ENCODE measurements at regions not wholly inside any gene's neighbourhood (a gene's known extent, or its start where the extent isn't known, plus 50 kb on each side); places are given as distances from the start of the nearest gene placed in this dataset.

GRCh38 chr5:89279391-89280036 lies 396.5 kb upstream of the MEF2C start:
- DNase-seq (ENCODE audit: low spot score) = no peak

GRCh38 chr5:89277816-89278215 lies 394.8 kb upstream of the MEF2C start:
- DNase-seq (ENCODE audit: low spot score) = no peak

GRCh38 chr5:89276566-89277305 lies 393.8 kb upstream of the MEF2C start:
- DNase-seq (ENCODE audit: low spot score) = no peak

DNA sequence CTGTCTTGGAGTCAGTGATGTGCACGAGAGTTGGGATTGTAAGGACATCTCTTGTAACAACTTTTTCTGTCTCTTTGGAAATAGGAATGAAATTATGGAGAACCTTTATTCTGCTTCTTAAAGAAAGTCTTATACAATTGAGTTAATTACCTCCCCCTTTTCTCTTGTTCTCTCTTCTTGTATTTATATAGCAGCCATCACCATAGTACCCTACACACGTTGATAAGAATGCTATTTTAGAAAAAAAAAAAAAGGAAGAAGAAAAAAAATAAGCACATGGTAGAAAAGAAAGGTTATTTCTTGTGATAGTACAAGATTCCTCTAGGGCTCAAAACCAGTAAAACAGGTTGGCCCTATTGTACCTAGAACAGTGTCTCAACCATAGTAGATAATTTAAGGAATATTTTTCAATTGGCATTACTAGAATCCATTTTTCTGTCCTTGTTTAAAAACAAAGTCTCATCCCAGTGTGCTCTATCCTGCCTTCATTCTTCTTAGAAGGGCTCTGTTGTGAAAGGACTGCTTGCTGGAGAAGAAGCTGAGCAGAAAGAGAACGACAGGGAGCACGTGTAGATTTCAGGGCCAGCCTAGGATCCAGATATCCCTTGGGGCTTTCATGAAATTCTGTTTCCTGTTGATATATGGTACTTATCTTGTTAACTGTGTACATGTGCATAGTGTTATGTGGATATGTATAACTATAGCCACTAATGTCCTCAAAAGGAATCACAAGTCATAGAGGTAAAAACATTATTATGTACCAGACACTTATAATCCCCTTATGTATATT lies 392.3 kb upstream of the MEF2C start:
- DNase-seq (ENCODE audit: low spot score) = no peak

DNA sequence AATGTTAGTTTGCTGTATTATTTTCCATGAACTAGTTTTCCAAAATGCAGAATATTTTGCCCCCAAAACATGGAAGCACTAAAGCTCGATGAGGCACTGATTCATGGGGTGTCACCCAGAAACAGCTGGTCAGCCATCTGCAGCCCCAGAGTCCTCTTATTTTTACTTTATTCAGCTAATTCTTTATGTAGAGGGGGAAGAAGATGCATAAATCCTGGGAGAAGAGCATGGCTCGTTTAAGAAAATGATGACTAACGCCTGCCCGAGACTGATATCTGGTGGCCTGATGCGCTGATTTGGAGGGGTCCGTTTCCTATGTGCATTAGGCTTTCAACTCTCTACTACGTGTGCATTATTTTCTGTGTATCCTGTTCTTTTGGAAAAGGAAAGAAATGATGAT lies 390.3 kb upstream of the MEF2C start:
- DNase-seq (ENCODE audit: low spot score) = no peak

DNA sequence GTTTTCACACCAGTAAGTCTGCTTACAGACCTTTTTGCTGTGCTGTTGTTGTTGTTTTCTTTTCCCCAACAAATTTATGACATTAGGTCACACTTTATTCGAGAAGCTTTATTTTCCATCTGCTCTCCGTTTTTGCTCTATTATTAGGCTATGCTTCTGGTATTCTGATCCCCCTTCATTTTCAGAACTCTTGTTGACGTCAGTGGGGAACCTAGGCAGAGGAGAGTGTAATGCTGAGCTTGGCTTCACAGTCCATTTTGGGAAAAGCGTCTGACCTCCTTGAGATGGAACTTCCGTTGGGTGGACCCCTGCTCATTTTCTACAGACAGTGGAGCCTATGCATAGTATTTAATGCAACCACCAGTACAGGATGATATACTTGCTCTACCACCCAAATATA lies 387.9 kb upstream of the MEF2C start:
- no peak for DNase-seq (ENCODE audit: low spot score)

DNA sequence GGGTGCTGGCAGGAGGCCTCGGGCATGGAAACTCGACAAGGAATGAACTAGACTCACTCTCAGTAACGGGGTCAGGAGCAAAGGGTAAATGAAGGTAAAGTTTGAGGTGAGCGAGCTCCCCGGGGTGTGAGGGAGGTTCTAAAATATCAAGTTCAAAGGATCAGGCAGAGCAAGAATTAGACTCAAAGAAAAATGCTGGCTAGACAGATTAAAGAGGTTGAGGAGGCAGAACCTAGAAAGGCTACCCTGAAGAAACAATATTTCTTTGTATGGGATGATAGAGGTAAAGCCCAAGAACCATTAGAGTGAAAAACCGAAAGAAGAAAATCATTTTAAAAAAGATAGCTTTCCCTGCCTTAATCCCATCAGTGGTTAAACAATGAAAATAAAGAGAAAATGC lies 386.7 kb upstream of the MEF2C start:
- DNase-seq (ENCODE audit: low spot score) = no peak

- no peak for DNase-seq (ENCODE audit: low spot score)
These were observed 385.5 kb upstream of the MEF2C start for GRCh38 chr5:89268460-89268859.

DNA sequence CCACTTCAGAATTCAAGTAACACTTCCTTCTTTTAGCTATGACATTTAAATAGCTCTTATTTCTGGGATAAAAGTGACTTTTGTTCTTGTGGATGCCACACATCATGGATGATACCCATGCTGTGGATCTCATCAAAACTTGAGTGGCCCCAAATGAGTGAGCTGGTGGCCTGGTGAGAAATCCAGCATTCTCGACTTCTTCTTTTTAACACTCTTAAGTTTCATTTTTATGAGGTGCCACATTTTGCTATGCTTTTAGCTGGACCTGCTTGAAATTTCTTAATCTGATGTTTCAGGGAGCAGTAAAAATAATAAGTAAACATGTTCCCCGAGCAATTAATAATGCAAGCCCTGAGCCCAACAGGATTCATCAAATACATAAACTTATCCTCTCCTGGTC lies 384.8 kb upstream of the MEF2C start:
- no peak for DNase-seq (ENCODE audit: low spot score)

DNA sequence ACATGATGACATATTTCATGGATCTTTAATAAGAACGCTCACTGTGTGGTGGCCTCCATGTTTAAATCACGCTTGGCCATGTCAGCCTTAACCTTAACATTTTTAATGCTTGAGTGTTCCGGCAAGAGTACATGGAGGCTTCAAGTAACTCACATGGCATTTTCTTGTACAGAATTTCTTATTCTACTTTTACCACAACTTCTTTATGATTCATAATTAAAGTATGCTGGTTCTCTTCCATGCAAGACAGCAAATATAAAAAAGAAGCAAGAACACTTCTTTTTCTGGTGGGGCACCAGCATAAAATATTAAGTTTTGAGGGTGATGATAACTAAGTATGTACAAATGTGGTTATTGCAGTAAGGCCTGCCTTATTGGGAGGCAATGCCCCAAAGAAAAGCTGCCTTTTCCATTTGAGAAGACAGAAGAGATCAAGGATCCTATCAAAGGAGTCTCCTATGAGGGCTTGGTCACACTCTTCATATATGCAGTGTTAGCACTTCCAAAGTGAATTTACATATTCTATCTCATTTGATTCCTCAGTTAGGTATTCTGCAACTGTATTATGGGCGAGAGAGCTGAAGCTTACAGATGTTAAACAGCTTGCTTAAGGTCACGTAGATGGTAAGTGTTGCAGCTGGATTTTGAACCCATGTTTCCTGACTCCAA lies 382.7 kb upstream of the MEF2C start:
- no peak for DNase-seq (ENCODE audit: low spot score)

DNA sequence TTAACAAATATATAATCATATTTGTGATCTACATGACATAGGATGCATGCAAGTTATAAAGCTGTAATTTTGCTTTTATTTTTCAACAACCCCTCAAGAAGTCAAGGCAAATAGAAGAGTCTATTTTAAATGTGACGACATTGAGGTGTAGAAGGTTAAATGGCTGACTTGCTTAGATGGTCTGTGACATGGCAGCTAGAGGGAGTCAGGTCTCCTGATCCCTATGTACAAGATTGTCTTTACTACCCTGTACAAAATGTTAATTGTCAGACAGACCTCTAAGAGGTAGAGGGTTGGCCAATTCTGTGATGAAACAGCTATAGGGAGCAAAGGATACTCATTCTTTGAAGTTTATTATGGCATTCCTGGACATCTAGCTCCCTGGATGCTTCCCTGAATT lies 380.9 kb upstream of the MEF2C start:
- DNase-seq (ENCODE audit: low spot score) = no peak

DNA sequence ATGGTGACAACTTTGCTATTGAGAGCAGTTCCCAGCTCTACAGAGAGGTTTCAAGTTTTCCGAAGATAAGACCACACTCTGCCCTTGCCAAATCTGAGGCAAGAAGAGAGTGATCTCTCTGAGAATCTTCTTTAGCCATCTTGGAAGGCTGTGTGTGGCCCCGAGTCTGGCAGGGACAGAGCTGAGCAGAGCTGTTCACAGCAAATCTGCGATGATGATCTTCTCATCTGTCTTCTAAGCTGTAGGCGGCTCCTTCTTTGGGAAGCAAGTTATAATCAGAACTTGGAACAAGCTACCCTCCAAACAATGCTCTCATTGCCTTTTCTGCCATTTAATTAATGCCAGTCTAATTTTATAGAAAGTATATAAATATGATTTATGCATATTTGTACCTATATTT lies 379.0 kb upstream of the MEF2C start:
- no peak for DNase-seq (ENCODE audit: low spot score)

DNA sequence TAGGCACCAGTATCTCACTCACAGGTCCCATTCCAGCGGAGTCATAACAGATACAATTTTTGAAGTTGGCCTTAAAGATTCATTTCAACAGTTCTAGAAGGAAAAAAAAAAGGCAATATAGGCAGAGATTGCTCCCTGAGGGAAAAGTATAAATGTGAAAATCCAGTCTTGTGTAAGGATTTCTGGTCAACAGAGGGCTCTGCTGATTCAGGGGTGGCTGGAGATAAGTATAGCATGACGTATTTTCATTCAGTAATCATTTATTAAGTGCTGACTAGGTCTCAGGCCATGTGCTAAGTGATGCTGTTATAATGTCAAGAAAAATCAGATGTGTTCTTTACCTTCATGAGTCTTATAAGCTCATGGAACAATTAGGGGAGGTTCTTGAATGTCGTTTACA lies 377.3 kb upstream of the MEF2C start:
- DNase-seq (ENCODE audit: low spot score) = no peak

- no peak for DNase-seq (ENCODE audit: low spot score)
These were observed 373.0 kb upstream of the MEF2C start for GRCh38 chr5:89255845-89256463.

GRCh38 chr5:89253666-89254352 lies 370.8 kb upstream of the MEF2C start:
- no peak for DNase-seq (ENCODE audit: low spot score)

GRCh38 chr5:89246864-89247263 lies 363.9 kb upstream of the MEF2C start:
- DNase-seq (ENCODE audit: low spot score) = no peak

GRCh38 chr5:89246252-89246651 lies 363.3 kb upstream of the MEF2C start:
- DNase-seq (ENCODE audit: low spot score) = no peak

GRCh38 chr5:89243611-89244010 lies 360.6 kb upstream of the MEF2C start:
- no peak for DNase-seq (ENCODE audit: low spot score)

- DNase-seq (ENCODE audit: low spot score) = no peak
These were observed 358.2 kb upstream of the MEF2C start for GRCh38 chr5:89241186-89241585.

DNA sequence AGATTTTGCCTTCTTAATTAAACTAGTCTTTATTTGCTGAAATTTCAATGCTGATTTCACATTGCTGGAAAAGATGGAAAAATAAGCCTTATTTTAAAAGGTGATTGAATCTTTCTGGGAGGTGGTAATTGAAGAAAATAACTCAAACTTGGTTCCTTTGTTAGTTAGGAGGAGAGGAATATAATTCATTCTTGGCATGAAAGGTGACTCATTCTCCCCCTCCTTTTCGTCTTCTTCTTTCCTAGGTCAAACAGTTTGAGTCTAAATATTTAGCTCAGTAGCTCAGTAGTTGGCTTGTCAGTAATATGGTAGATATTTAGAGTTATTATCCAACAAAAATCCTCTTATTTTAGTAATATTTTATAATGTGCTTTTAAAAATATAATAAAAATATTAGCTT lies 353.9 kb upstream of the MEF2C start:
- DNase-seq (ENCODE audit: low spot score) = no peak

GRCh38 chr5:89233462-89233861 lies 350.5 kb upstream of the MEF2C start:
- DNase-seq (ENCODE audit: low spot score) = no peak

Measured in mesenteric fat pad (tissue), 1 donor.